ENCODE measurements at regions not wholly inside any gene's neighbourhood (a gene's known extent, or its start where the extent isn't known, plus 50 kb on each side); places are given as distances from the start of the nearest gene placed in this dataset.
"Not testable (repeated sequence)": the region's sequence is repeated elsewhere in the genome, so short reads cannot be mapped to it uniquely, and the experiment has no call there.

DNA sequence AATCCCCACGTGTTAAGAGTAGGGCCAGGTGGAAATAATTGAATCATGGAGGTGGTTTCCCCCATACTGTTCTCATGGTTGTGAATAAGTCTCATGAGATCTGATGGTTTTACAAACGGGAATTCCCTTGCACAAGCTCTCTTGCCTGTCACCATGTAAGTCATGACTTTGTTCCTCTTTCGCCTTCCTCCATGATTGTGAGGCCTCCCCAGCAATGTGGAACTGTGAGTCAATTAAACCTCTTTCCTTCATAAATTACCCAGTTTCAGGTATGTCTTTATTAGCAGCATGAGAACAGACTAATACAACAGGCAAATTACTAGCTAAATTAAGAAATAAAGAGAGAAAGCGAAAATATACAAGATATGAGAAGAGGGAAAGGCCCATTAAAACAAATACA, 1822.6 kb upstream of the PIK3C3 start:
- not testable (repeated sequence) for TF ChIP-seq CEBPB (IDR thresholded peaks at IDR 0.05; ENCODE audit: low read depth, low read length); POLR2A (IDR thresholded peaks at IDR 0.05; ENCODE audit: control extremely low read depth in 1 of 2, low read depth in 2 of 2, low read length in 2 of 2); SRF (IDR thresholded peaks at IDR 0.05; ENCODE audit: low read depth, low read length); TBP (IDR thresholded peaks at IDR 0.05; ENCODE audit: low read depth, low read length); KDM4A (IDR thresholded peaks at IDR 0.05; ENCODE audit: low read depth, low read length, severe bottlenecking)

Measured in H1 (cell line).